Thyroid gland (tissue), 4 donors: ENCODE measurements at regions not wholly inside any gene's neighbourhood (a gene's known extent, or its start where the extent isn't known, plus 50 kb on each side); places are given as distances from the start of the nearest gene placed in this dataset.

Experiments used
- CTCF ChIP-seq, 6 experiments: fragments of 200-600 bp in 3 of 6; fragments of 450-650 bp in 3 of 6; sonication (generic) in 3 of 6; IDR thresholded peaks; one replicate each; pipeline ENCODE4 v1.5.1; 2016 to 2019; ENCODE audit warnings: antibody characterized with exemption in 6 of 6, mild to moderate bottlenecking in 2 of 6, inconsistent platforms in 1 of 6, moderate library complexity in 1 of 6
- POLR2A ChIP-seq, 2 donors: fragments of 450-650 bp; IDR thresholded peaks; one replicate each; pipeline ENCODE4 v1.6.1; 2017; ENCODE audit warnings: antibody characterized with exemption in 2 of 2, mild to moderate bottlenecking in 2 of 2, moderate library complexity in 1 of 2

- TF ChIP-seq CTCF (IDR thresholded peaks at IDR 0.05) (no peak), POLR2A (IDR thresholded peaks at IDR 0.05) (no peak)
Observed at GRCh38 chr4:128635955-128636560, 173.4 kb upstream of the JADE1 start.
